ENCODE measurements at regions not wholly inside any gene's neighbourhood (a gene's known extent, or its start where the extent isn't known, plus 50 kb on each side); places are given as distances from the start of the nearest gene placed in this dataset.

DNA sequence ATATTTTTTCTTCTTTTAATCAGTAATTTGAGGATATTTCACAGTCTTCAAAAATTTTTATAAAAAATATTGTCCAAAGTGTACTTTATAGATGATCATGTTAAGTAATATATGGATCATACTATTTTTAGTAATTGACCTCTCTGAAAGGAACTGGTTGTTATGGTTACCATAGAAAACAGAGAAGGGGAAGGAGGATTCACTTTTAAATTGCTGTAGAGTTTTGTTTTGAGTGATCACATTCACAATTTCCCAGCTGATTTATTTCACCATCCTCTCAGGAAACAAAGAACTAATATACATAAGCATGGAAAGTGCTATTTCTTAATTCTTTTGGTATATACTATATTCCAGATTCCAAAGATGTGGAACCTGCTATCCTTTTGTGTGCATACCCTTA, 56.5 kb upstream of the NREP start:
- BruUV-seq (replicated peaks), result no TSS peak
- CTCF ChIA-PET, result no interaction called here

DNA sequence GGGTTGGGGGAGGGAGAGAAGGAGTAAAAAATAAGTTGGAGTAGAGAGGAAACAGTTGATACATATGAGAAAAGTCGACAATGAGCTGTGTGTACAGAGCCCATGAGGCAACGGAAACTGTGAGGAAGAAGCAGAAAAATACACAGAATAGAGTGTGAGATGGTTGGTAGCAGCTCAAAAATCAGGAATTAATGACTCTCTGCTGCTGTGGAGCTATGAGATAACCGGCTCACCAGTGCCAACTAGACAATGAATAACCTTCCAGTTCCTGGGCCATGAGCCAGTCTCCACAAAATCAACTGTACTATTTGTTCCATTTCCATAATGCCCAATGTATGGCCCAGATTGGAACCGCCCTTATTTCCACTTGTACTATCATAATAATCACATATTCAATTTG, 53.1 kb upstream of the NREP start:
- no peaks in the 10 kb centered on the region for H3K9me3 Mint-ChIP-seq (ENCODE audit: unreplicated experiment)
- TF ChIP-seq, protein P1, sequence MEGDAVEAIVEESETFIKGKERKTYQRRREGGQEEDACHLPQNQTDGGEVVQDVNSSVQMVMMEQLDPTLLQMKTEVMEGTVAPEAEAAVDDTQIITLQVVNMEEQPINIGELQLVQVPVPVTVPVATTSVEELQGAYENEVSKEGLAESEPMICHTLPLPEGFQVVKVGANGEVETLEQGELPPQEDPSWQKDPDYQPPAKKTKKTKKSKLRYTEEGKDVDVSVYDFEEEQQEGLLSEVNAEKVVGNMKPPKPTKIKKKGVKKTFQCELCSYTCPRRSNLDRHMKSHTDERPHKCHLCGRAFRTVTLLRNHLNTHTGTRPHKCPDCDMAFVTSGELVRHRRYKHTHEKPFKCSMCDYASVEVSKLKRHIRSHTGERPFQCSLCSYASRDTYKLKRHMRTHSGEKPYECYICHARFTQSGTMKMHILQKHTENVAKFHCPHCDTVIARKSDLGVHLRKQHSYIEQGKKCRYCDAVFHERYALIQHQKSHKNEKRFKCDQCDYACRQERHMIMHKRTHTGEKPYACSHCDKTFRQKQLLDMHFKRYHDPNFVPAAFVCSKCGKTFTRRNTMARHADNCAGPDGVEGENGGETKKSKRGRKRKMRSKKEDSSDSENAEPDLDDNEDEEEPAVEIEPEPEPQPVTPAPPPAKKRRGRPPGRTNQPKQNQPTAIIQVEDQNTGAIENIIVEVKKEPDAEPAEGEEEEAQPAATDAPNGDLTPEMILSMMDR (IDR thresholded peaks at IDR 0.05; ENCODE audit: insufficient read depth in 1 of 2, low read depth in 1 of 2, low read length in 1 of 2, severe bottlenecking in 1 of 2, unreplicated experiment in 1 of 2), result no peak
- no peak overlapping the region for H3K4me3 Mint-ChIP-seq (ENCODE audit: unreplicated experiment)
- no peaks in the 10 kb centered on the region for H3K36me3 Mint-ChIP-seq (ENCODE audit: insufficient read depth, unreplicated experiment)
- ChIA-PET CTCF (no interaction called here), POLR2A (no interaction called here)
- intact Hi-C loops (cut with micrococcal nuclease; ENCODE audit: unreplicated experiment), result no loop called here
- no peaks in the 10 kb centered on the region for H3K4me1 ChIP-seq
- no peaks in the 10 kb centered on the region for H3K9me3 ChIP-seq
- no peak overlapping the region for H3K27ac Mint-ChIP-seq (ENCODE audit: unreplicated experiment)
- no peaks in the 10 kb centered on the region for H3K27me3 ChIP-seq (replicated peaks; ENCODE audit: control insufficient read depth, insufficient read depth, low read length)
- no TSS peak for BruUV-seq (replicated peaks)
- H3K27me3 Mint-ChIP-seq (ENCODE audit: insufficient read depth, unreplicated experiment), result peaks cover 7% of the 10 kb centered on the region
- H3K4me1 Mint-ChIP-seq (ENCODE audit: low read depth, unreplicated experiment), result no peaks in the 10 kb centered on the region
- H3K4me3 ChIP-seq (ENCODE audit: low read depth, low read length), result no peak overlapping the region
- no peaks in the 10 kb centered on the region for H3K36me3 ChIP-seq (ENCODE audit: control insufficient read depth, insufficient read depth, low read length)
- no peak for DNase-seq

More for the DNA sequence above, 56.5 kb upstream of the NREP start:
- TF ChIP-seq, protein P1 (IDR thresholded peaks at IDR 0.05; ENCODE audit: insufficient read depth in 1 of 2, low read depth in 1 of 2, low read length in 1 of 2, severe bottlenecking in 1 of 2, unreplicated experiment in 1 of 2), result no peak
- Mint-ChIP-seq H3K36me3 (ENCODE audit: insufficient read depth, unreplicated experiment) (no peaks in the 10 kb centered on the region), H3K27me3 (ENCODE audit: insufficient read depth, unreplicated experiment) (peaks cover 6% of the 10 kb centered on the region), H3K27ac (ENCODE audit: unreplicated experiment) (no peak overlapping the region), H3K9me3 (ENCODE audit: unreplicated experiment) (peaks cover 4% of the 10 kb centered on the region), H3K4me1 (ENCODE audit: low read depth, unreplicated experiment) (no peaks in the 10 kb centered on the region), H3K4me3 (ENCODE audit: unreplicated experiment) (no peak overlapping the region)
- Histone ChIP-seq H3K9me3 (no peaks in the 10 kb centered on the region), H3K4me3 (ENCODE audit: low read depth, low read length) (no peak overlapping the region), H3K36me3 (ENCODE audit: control insufficient read depth, insufficient read depth, low read length) (no peaks in the 10 kb centered on the region), H3K4me1 (no peaks in the 10 kb centered on the region), H3K27me3 (replicated peaks; ENCODE audit: control insufficient read depth, insufficient read depth, low read length) (no peaks in the 10 kb centered on the region)
- POLR2A ChIA-PET, result no interaction called here
- intact Hi-C loops (cut with micrococcal nuclease; ENCODE audit: unreplicated experiment), result no loop called here
- no peak for DNase-seq

Data from Caco-2 (cell line).